OCI-LY7 (cell line): ENCODE measurements at regions not wholly inside any gene's neighbourhood (a gene's known extent, or its start where the extent isn't known, plus 50 kb on each side); places are given as distances from the start of the nearest gene placed in this dataset.

ENCODE experiments used
- EZH2phosphoT487 ChIP-seq: fragments of 200-600 bp; sonication (generic); IDR thresholded peaks from 2 replicates; pipeline ENCODE4 v1.6.1; 2018; ENCODE audit warnings: low read depth, borderline replicate concordance, mild to moderate bottlenecking, mixed run types, antibody characterized with exemption, low read length, moderate library complexity, mixed read lengths
- TF ChIP-seq, protein P1 (sequence below): fragments of 200-600 bp; sonication (generic); conservative IDR thresholded peaks from 2 replicates; pipeline ENCODE4 v1.5.1; 2014; ENCODE audit warnings: mild to moderate bottlenecking, antibody characterized with exemption, low read length, moderate library complexity, mixed read lengths

DNA sequence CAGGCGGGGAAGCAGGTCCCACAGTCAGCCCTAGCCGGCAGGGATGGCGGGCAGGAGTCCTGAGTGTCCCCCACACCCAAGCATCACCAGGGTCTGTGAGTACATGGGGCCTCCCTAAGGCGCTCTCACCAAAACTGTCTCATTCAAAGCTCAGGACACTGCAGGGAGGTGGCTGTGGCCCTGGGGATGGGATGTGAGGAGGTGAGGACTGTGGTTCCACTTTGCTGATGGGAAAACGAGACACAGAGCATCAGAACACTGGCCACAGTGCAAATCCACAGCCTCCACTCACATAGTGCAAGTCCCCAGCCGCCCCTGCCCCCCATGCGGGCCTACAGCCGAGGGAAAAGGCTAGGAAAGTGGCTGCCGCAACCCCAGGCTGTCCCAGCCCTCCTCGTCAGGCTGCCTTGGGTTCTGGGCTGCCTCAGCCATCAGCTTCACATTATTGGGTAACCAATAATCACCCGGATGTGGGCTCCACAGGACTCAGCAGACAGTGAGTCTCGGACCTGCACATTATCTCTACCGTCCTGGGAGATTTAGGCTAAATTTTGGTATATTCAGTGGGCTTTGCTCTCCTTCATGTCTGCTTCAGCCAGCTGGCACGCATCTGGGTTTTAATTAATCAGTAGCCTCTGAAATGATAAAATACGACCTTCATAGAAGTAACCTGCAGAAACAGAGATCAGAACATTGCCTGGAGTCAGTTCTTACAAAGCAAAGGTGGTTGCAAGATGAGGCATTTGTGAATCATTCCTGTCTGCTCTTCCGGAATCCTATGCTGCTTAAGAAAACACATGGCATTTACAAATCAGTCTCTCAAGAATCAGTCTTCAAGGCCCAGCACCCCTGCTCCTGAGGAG lies 77.0 kb downstream of the SOX1 start:
- TF ChIP-seq, protein P1, sequence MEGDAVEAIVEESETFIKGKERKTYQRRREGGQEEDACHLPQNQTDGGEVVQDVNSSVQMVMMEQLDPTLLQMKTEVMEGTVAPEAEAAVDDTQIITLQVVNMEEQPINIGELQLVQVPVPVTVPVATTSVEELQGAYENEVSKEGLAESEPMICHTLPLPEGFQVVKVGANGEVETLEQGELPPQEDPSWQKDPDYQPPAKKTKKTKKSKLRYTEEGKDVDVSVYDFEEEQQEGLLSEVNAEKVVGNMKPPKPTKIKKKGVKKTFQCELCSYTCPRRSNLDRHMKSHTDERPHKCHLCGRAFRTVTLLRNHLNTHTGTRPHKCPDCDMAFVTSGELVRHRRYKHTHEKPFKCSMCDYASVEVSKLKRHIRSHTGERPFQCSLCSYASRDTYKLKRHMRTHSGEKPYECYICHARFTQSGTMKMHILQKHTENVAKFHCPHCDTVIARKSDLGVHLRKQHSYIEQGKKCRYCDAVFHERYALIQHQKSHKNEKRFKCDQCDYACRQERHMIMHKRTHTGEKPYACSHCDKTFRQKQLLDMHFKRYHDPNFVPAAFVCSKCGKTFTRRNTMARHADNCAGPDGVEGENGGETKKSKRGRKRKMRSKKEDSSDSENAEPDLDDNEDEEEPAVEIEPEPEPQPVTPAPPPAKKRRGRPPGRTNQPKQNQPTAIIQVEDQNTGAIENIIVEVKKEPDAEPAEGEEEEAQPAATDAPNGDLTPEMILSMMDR, result no peak
- TF ChIP-seq EZH2phosphoT487, result no peak
